GM12872 (cell line): ENCODE measurements at regions not wholly inside any gene's neighbourhood (a gene's known extent, or its start where the extent isn't known, plus 50 kb on each side); places are given as distances from the start of the nearest gene placed in this dataset.

Experiments
- TF ChIP-seq, protein P1 (sequence below): IDR thresholded peaks from 3 replicates; pipeline ENCODE4 v1.5.1; 2011; ENCODE audit warnings: low read depth, mild to moderate bottlenecking, low read length, moderate library complexity; ENCODE audit not compliant: insufficient read depth

DNA sequence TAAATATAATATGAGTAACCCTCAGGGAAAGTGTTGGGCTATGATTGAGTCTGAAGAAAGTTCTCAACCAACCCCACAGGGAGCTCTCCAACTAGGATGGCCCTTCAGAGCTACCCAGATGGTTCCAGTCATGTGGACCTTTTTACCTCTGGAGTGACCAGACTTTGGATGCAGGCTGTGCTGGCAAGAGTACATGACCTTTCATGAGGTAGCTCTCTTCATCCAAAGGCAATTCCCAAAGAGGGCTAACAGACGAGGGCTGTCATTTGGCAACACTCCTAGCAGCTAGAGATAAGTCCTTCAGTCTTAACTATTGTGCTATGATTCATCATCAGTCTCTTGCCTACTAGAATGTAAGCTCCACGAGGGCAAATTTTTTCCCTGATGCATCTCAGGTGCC, 75.4 kb downstream of the DUSP6 start:
- TF ChIP-seq, protein P1, sequence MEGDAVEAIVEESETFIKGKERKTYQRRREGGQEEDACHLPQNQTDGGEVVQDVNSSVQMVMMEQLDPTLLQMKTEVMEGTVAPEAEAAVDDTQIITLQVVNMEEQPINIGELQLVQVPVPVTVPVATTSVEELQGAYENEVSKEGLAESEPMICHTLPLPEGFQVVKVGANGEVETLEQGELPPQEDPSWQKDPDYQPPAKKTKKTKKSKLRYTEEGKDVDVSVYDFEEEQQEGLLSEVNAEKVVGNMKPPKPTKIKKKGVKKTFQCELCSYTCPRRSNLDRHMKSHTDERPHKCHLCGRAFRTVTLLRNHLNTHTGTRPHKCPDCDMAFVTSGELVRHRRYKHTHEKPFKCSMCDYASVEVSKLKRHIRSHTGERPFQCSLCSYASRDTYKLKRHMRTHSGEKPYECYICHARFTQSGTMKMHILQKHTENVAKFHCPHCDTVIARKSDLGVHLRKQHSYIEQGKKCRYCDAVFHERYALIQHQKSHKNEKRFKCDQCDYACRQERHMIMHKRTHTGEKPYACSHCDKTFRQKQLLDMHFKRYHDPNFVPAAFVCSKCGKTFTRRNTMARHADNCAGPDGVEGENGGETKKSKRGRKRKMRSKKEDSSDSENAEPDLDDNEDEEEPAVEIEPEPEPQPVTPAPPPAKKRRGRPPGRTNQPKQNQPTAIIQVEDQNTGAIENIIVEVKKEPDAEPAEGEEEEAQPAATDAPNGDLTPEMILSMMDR = no peak

DNA sequence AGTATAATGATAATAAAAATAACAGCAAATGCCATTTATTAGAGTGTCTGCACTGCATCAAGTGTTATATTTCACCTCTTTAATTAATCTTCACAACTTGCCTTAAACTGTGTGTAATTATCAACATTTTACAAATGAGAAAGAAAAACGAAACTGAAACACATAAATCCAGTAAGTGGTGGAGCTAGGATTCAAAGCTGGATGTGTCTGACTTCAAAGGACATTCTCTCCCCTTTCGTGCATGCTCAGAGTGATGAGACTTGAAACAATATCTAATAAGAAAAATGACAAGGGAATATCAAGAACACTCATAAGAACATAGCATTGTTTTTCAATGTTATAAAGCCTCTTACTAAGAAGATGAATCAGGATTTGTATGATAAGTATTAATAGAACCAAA, 78.8 kb downstream of the DUSP6 start:
- TF ChIP-seq, protein P1 = no peak

DNA sequence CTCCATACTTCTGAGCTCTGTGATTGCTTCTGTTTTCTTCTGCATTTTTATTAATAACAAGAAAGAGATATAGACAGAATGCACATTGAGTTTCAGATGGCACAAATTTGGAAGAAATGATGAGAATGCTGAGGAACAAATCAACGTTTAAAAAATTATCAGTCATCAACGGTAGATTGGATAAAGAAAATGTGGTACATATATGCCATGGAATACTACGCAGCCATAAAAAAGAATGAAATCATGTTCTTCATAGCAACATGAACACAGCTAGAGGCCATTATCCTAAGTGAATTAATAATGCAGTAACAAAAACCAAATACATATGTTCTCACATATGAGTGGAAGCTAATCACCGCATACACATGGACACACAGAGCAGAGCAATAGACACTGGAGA, 81.8 kb downstream of the DUSP6 start:
- TF ChIP-seq, protein P1 = no peak

DNA sequence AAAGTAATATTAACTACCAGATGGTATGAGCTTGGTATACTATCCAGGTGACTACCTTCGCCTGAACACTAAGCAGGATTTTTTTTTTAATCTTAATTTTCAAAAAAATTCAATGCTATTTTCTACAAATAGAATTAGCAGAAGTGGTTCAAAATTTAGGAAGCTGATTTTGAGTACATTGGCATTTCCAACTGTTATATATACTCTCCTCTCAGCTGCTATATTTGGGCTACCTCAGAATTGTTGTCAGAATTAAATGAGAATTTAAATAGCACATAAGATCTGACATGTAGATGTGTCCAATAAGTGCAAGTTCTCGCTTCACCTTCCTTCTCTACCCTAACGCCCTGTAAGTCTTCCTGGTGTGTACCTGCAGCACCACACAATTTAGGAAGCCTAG, 83.1 kb downstream of the DUSP6 start:
- TF ChIP-seq, protein P1 = no peak

DNA sequence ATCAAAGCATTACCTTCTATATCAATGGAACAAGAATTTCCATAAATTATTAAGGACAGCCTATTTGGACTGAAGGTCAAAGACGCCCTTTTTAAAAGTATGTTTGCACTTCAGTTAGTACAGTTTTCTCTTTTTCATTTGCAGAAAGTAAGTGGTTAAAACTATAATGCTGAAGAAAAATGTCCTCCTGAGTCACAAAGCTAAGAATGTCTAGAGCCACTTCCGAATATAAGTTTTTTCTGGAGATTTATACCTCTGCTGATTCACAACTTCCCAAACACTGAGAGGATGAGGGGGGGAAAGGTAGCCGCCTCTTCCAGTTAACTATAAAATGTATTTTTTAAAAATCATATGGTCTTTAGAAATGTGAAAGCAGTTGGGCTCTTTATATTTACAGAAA, 84.9 kb downstream of the DUSP6 start:
- TF ChIP-seq, protein P1 = no peak

DNA sequence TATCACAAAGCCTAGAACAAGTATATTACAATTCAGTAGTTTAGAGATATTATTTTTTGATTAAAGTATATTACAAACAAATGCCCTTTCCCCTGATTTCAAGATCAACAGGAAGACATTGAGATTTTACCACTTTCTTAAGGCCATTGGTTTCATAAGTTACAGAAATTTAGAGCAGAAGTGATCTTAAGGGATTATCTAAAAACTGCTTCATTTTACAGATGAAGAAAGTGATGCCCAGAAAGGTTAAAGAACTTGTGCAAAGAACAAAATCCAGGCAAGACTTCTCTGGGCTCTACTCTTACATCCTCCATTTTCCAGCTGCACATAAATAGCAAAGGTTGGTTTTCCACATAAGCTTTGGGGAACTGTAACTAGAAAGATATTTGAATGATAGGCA, 87.5 kb downstream of the DUSP6 start:
- TF ChIP-seq, protein P1 = no peak

DNA sequence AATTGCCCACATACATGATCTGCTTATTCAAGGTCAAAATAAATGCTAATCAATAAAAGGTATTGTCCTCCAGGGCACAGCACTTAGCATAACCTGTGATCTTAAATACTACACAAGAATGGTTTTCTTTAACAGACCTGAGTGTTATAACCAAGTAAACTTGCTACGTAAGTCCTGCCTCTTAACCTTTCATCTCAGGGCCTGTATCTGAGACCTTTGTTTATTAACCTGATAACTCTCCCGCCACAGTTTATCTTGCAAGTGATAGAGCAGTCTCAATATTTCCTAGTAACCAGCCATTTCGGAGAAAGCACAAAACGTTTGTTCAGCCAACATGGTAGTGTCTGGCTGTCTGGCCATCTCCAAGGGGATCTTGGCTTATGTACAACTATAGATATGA, 88.4 kb downstream of the DUSP6 start:
- TF ChIP-seq, protein P1 = no peak
